IMR-90 (cell line): ENCODE measurements at regions not wholly inside any gene's neighbourhood (a gene's known extent, or its start where the extent isn't known, plus 50 kb on each side); places are given as distances from the start of the nearest gene placed in this dataset.

Experiments
- ATAC-seq: fragments of 200-7000 bp; cut with Tn5 transposase; 2 replicates; pipeline ENCODE4 v1.9.1; 2020; ENCODE audit warnings: low read depth, mild to moderate bottlenecking, moderate library complexity
- BruUV-seq: library from RNA; stranded (reverse); fragments of 400-500 nt; replicated peaks from 2 replicates; lab custom pipeline; 2021; lab: Mats Ljungman, UMichigan
- CTCF ChIA-PET: fragments of 300-600 bp; formaldehyde crosslinking; extraction: SDS; loops from one replicate; lab custom pipeline; 2021; ENCODE audit warnings: antibody characterized with exemption; lab: Yijun Ruan, JAX
- POLR2A ChIA-PET: fragments of 300-600 bp; sonication (Branson Sonifier 250); formaldehyde crosslinking; loops from one replicate; lab custom pipeline; 2022; ENCODE audit warnings: antibody characterized with exemption; ENCODE audit not compliant: unreplicated experiment; lab: Charles Lee
- DNase-seq: peaks from one replicate; pipeline ENCODE4 v3.0.0; 2013
- H2AFZ ChIP-seq: replicated peaks from 2 replicates; pipeline ENCODE3; 2013; ENCODE audit warnings: low read length, mild to moderate bottlenecking; ENCODE audit not compliant: poor library complexity
- H2AK5ac ChIP-seq: 2 replicates; pipeline ENCODE4 v1.6.1; 2013; ENCODE audit warnings: low read depth, low read length, inconsistent platforms
- H2AK9ac ChIP-seq: replicated peaks from 2 replicates; pipeline ENCODE3; 2013; ENCODE audit warnings: mild to moderate bottlenecking, low read depth, low read length, moderate library complexity; ENCODE audit not compliant: poor library complexity
- H2BK120ac ChIP-seq: 2 replicates; pipeline ENCODE4 v1.6.1; 2013; ENCODE audit warnings: low read depth, low read length, inconsistent platforms
- H2BK15ac ChIP-seq: 3 replicates; pipeline ENCODE4 v1.6.1; 2013; ENCODE audit warnings: low read depth, low read length, inconsistent platforms
- H2BK20ac ChIP-seq: 2 replicates; pipeline ENCODE4 v1.6.1; 2013; ENCODE audit warnings: low read depth, mild to moderate bottlenecking, inconsistent platforms, low read length, moderate library complexity
- H2BK5ac ChIP-seq: 2 replicates; pipeline ENCODE4 v1.6.1; 2013; ENCODE audit warnings: mild to moderate bottlenecking, low read depth, low read length, inconsistent platforms; ENCODE audit not compliant: poor library complexity, severe bottlenecking
- H3K14ac ChIP-seq: replicated peaks from 2 replicates; pipeline ENCODE4 v1.6.1; 2013; ENCODE audit warnings: low read depth, low read length, inconsistent platforms
- H3K18ac ChIP-seq: 2 replicates; pipeline ENCODE4 v1.6.1; 2013; ENCODE audit warnings: low read depth, low read length, control low read depth
- H3K23ac ChIP-seq: 2 replicates; pipeline ENCODE4 v1.6.1; 2013; ENCODE audit warnings: low read depth, low read length, inconsistent platforms
- H3K27ac ChIP-seq: 2 replicates; pipeline ENCODE4 v1.5.1; 2013; ENCODE audit warnings: mild to moderate bottlenecking, control low read depth, low read length; ENCODE audit not compliant: insufficient read depth
- H3K27me3 ChIP-seq: 2 replicates; pipeline ENCODE4 v1.6.1; 2013; ENCODE audit warnings: low read length; ENCODE audit not compliant: control insufficient read depth, insufficient read depth
- H3K36me3 ChIP-seq: 2 replicates; pipeline ENCODE4 v1.6.1; 2013; ENCODE audit warnings: low read length, mixed read lengths; ENCODE audit not compliant: control insufficient read depth, insufficient read depth
- H3K4ac ChIP-seq: 2 replicates; pipeline ENCODE4 v1.6.1; 2013; ENCODE audit warnings: low read depth, low read length, inconsistent platforms
- H3K4me1 ChIP-seq: 2 replicates; pipeline ENCODE4 v1.6.1; 2013; ENCODE audit warnings: low read length, mixed read lengths; ENCODE audit not compliant: control insufficient read depth, insufficient read depth
- H3K4me2 ChIP-seq: 2 replicates; pipeline ENCODE4 v1.6.1; 2013; ENCODE audit warnings: low read depth, mild to moderate bottlenecking, control low read depth, low read length, moderate library complexity
- H3K4me3 ChIP-seq: 2 replicates; pipeline ENCODE4 v1.5.1; 2013; ENCODE audit warnings: low read depth, mild to moderate bottlenecking, control low read depth, low read length, moderate library complexity; ENCODE audit not compliant: insufficient read depth
- H3K56ac ChIP-seq: 2 replicates; pipeline ENCODE4 v1.6.1; 2013; ENCODE audit warnings: low read length, inconsistent platforms; ENCODE audit not compliant: insufficient read depth; ENCODE audit errors: extremely low read depth
- H3K79me1 ChIP-seq, 2 experiments: 2 replicates each; pipeline ENCODE4 v1.6.1; 2013; ENCODE audit warnings: low read length in 2 of 2, inconsistent platforms in 1 of 2, low read depth in 1 of 2
- H3K9ac ChIP-seq: 2 replicates; pipeline ENCODE4 v1.6.1; 2013; ENCODE audit warnings: low read depth, low read length, control low read depth
- H3K9me1 ChIP-seq: 2 replicates; pipeline ENCODE4 v1.6.1; 2013; ENCODE audit warnings: low read length, inconsistent platforms; ENCODE audit not compliant: insufficient read depth
- H3K9me3 ChIP-seq: 2 replicates; pipeline ENCODE4 v1.6.1; 2013; ENCODE audit warnings: low read length; ENCODE audit not compliant: control insufficient read depth, insufficient read depth
- H4K20me1 ChIP-seq: 2 replicates; pipeline ENCODE4 v1.6.1; 2013; ENCODE audit warnings: low read length, inconsistent platforms; ENCODE audit not compliant: insufficient read depth
- H4K5ac ChIP-seq: 2 replicates; pipeline ENCODE4 v1.6.1; 2013; ENCODE audit warnings: mild to moderate bottlenecking, low read depth, low read length, control low read depth
- H4K8ac ChIP-seq, 2 experiments: 2 replicates each; pipeline ENCODE4 v1.6.1; 2013; ENCODE audit warnings: low read depth in 2 of 2, low read length in 2 of 2, control low read depth in 1 of 2, inconsistent platforms in 1 of 2
- H4K91ac ChIP-seq: 2 replicates; pipeline ENCODE4 v1.6.1; 2013; ENCODE audit warnings: low read depth, low read length, inconsistent platforms; ENCODE audit not compliant: insufficient read depth
- BHLHE40 ChIP-seq: fragments of 150-350 bp; IDR thresholded peaks from 2 replicates; pipeline ENCODE4 v1.6.1; 2016; ENCODE audit warnings: mild to moderate bottlenecking, low read depth, low read length
- CEBPB ChIP-seq: IDR thresholded peaks from 2 replicates; pipeline ENCODE4 v1.6.1; 2012; ENCODE audit warnings: low read depth, low read length, improper control_type of control experiment
- CHD1 ChIP-seq: IDR thresholded peaks from 2 replicates; pipeline ENCODE4 v1.6.1; 2012; ENCODE audit warnings: low read depth, low read length, improper control_type of control experiment
- CTCF ChIP-seq: conservative IDR thresholded peaks from 2 replicates; pipeline ENCODE4 v1.5.1; 2012; ENCODE audit warnings: mild to moderate bottlenecking, low read depth, low read length, improper control_type of control experiment
- ELK1 ChIP-seq: fragments of 150-350 bp; IDR thresholded peaks from 2 replicates; pipeline ENCODE4 v1.6.1; 2016; ENCODE audit warnings: low read depth, mild to moderate bottlenecking, low read length, moderate library complexity, borderline replicate concordance
- FOS ChIP-seq: fragments of 150-350 bp; IDR thresholded peaks from 2 replicates; pipeline ENCODE4 v1.6.1; 2016; ENCODE audit warnings: low read depth, low read length
- MAFK ChIP-seq: IDR thresholded peaks from 2 replicates; pipeline ENCODE4 v1.6.1; 2012; ENCODE audit warnings: low read depth, low read length, improper control_type of control experiment
- MAZ ChIP-seq: IDR thresholded peaks from 2 replicates; pipeline ENCODE4 v1.6.1; 2012; ENCODE audit warnings: low read depth, mild to moderate bottlenecking, low read length, improper control_type of control experiment, moderate library complexity, borderline replicate concordance
- MXI1 ChIP-seq: IDR thresholded peaks from 2 replicates; pipeline ENCODE4 v1.6.1; 2012; ENCODE audit warnings: low read depth, mild to moderate bottlenecking, low read length, moderate library complexity, borderline replicate concordance
- NFE2L2 ChIP-seq: fragments of 150-350 bp; IDR thresholded peaks from 2 replicates; pipeline ENCODE4 v1.6.1; 2016; ENCODE audit warnings: low read depth, mild to moderate bottlenecking, low read length
- POLR2A ChIP-seq: IDR thresholded peaks from 2 replicates; pipeline ENCODE4 v1.6.1; 2012; ENCODE audit warnings: mild to moderate bottlenecking, low read depth, low read length
- RAD21 ChIP-seq: IDR thresholded peaks from 2 replicates; pipeline ENCODE4 v1.6.1; 2012; ENCODE audit warnings: low read length, improper control_type of control experiment
- RCOR1 ChIP-seq: IDR thresholded peaks from 2 replicates; pipeline ENCODE4 v1.6.1; 2012; ENCODE audit warnings: mild to moderate bottlenecking, low read length, improper control_type of control experiment; ENCODE audit not compliant: insufficient replicate concordance
- RFX5 ChIP-seq: IDR thresholded peaks from 2 replicates; pipeline ENCODE4 v1.8.0; 2012; ENCODE audit warnings: low read depth, mild to moderate bottlenecking, low read length, moderate library complexity
- SMC3 ChIP-seq: fragments of 150-350 bp; IDR thresholded peaks from 2 replicates; pipeline ENCODE4 v1.6.1; 2016; ENCODE audit warnings: low read depth, mild to moderate bottlenecking, antibody characterized with exemption, low read length, moderate library complexity
- USF2 ChIP-seq: fragments of 150-350 bp; IDR thresholded peaks from 2 replicates; pipeline ENCODE4 v1.6.1; 2017; ENCODE audit warnings: mild to moderate bottlenecking, antibody characterized with exemption, low read length, low read depth
- WGBS, 2 experiments: methylation state at CpG; one replicate each; pipeline versions ENCODE4 v1.1.5 to v1.1.7; 2013; ENCODE audit warnings: missing lambda C conversion rate in 2 of 2; ENCODE audit not compliant: insufficient read length in 1 of 2; ENCODE audit errors: extremely low coverage in 2 of 2; 5-methylcytosine and 5-hydroxymethylcytosine counted together
- dilution Hi-C: fragments of 300-500 bp; cut with HindIII; formaldehyde crosslinking; loops from one replicate; pipeline ENCODE4 v1.14.3; 2018; ENCODE audit warnings: low sequenced_read_pairs; ENCODE audit not compliant: unreplicated experiment
- in situ Hi-C: fragments of 300-500 bp; cut with MboI; formaldehyde crosslinking; loops from 3 replicates; pipeline ENCODE4 v1.14.3; 2019; ENCODE audit warnings: low sequenced_read_pairs, inconsistent platforms, mixed read lengths
- intact Hi-C: fragments of 100-400 bp; cut with micrococcal nuclease; formaldehyde crosslinking; loops from 2 replicates; pipeline ENCODE4 v1.10.0; 2022

- Histone ChIP-seq H4K8ac (no peak overlapping the region), H3K14ac (no peak overlapping the region), H4K91ac (no peak overlapping the region), H3K36me3 (no peaks in the 10 kb centered on the region), H3K56ac (no peak overlapping the region), H3K27me3 (no peaks in the 10 kb centered on the region), H2BK5ac (no peak overlapping the region), H4K5ac (no peak overlapping the region), H3K4me2 (no peak overlapping the region), H2BK20ac (no peak overlapping the region), H3K4ac (no peak overlapping the region), H3K4me3 (no peak overlapping the region), H2BK15ac (no peak overlapping the region), H2AK9ac (no peak overlapping the region), H3K27ac (no peak overlapping the region), H2AFZ (no peak overlapping the region), H3K9me1 (no peaks in the 10 kb centered on the region), H3K18ac (no peak overlapping the region), H2AK5ac (no peak overlapping the region), H3K23ac (no peak overlapping the region), H3K4me1 (no peaks in the 10 kb centered on the region), H3K79me1 (no peaks in the 10 kb centered on the region), H2BK120ac (no peak overlapping the region), H4K20me1 (no peaks in the 10 kb centered on the region), H3K9me3 (no peaks in the 10 kb centered on the region), H3K9ac (no peak overlapping the region)
- intact Hi-C loops (no loop called here), dilution Hi-C loops (no loop called here), in situ Hi-C loops (no loop called here)
- DNase-seq = no peak
- no peak for TF ChIP-seq MAZ
- no peak for TF ChIP-seq ELK1
- TF ChIP-seq FOS = no peak
- no peak for TF ChIP-seq BHLHE40
- TF ChIP-seq RCOR1 = no peak
- TF ChIP-seq MAFK = no peak
- no peak for TF ChIP-seq RAD21
- TF ChIP-seq MXI1 = no peak
- TF ChIP-seq SMC3 = no peak
- no peak for TF ChIP-seq POLR2A
- no peak for TF ChIP-seq CEBPB
- TF ChIP-seq RFX5 = no peak
- no peak for TF ChIP-seq USF2
- TF ChIP-seq CTCF = no peak
- no peak for TF ChIP-seq NFE2L2
- TF ChIP-seq CHD1 = no peak
- ChIA-PET CTCF (no interaction called here), POLR2A (no interaction called here)
- no TSS peak for BruUV-seq
- WGBS, 2 experiments = no CpG with 5 or more reads among the region's 3 CpGs
- ATAC-seq = no peak
Observed at GRCh38 chr5:30661730-30662129, 531.8 kb upstream of the CDH6 start.
